ENCODE measurements at regions not wholly inside any gene's neighbourhood (a gene's known extent, or its start where the extent isn't known, plus 50 kb on each side); places are given as distances from the start of the nearest gene placed in this dataset.

DNA sequence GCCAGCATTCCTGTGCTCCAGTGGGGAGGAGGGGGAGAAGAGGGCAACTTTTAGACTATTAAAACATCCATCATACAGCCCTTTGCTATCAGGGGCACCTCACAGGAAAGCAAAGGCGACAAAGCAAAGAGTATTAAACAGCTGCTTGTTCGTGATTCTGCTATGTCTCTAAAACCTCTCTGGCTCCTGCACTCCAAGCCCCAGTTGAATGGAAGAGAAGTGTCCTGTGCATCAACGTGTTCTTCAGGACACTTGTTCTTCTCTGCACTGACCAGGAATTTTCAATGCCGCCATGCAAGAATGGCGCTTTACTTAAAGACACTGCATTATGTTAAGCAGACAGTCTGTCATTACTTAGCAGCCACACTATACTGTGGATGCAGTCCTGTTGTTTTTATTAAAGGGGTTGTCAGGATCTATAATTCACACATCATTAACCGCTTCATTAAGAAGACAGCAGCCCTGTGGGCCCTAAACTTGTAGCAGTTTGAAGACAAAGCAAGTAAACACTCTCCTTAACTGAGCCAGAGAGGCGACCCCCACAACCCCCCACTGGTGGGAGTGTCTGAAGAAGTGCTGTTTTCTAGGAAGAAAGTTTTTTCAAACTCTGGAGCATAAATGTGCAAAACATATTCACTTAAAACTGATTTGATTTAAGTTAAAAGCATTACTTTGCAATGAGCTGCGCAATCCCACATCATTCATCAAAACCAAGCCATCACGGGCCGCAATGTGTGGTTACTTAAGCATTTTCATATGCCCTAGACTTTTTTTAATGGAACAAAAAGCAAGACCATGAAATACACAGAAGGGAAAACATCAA, 164.5 kb downstream of the ZNF608 start:
- no peaks in the 10 kb centered on the region for H3K79me2 ChIP-seq (ENCODE audit: control insufficient read depth in 1 of 2, insufficient read depth in 2 of 2, low read length in 2 of 2)
- peak overlapping the region; percentile 95 for H3K18ac ChIP-seq (ENCODE audit: extremely low read depth, low read length)
- H3K27me3 ChIP-seq (replicated peaks in 1 of 4; ENCODE audit: control insufficient read depth in 3 of 4, extremely low read depth in 1 of 4, insufficient read depth in 3 of 4, low read length in 3 of 4) = no peaks in the 10 kb centered on the region
- H2BK12ac ChIP-seq (ENCODE audit: low read depth, low read length) = peak overlapping the region; percentile 82
- H3K9ac ChIP-seq (replicated peaks in 1 of 4; ENCODE audit: extremely low read depth in 1 of 4, low read depth in 3 of 4, low read length in 3 of 4) = no peak overlapping the region
- H2AFZ ChIP-seq (ENCODE audit: low read length) = no peak overlapping the region
- peaks cover 9 to 31% (median 24%) of the 10 kb centered on the region in 4 experiments; a peak in 6 of 7 replicates for H3K4me1 ChIP-seq (replicated peaks in 1 of 4; ENCODE audit: control insufficient read depth in 3 of 4, insufficient read depth in 4 of 4, low read length in 3 of 4)
- H3K23me2 ChIP-seq (ENCODE audit: low read depth, low read length) = peaks cover 2% of the 10 kb centered on the region; the same call in 1 of the 2 replicates
- H4K91ac ChIP-seq (replicated peaks; ENCODE audit: insufficient read length, low read length) = peak overlapping the region; percentile 84
- no peaks in the 10 kb centered on the region for H3K79me1 ChIP-seq (ENCODE audit: low read depth, low read length)
- no peak for FAIRE-seq
- peak overlapping the region; percentile 22 for H3K56ac ChIP-seq (replicated peaks; ENCODE audit: insufficient read length, low read depth, low read length)
- no peaks in the 10 kb centered on the region for H3K36me3 ChIP-seq (ENCODE audit: control insufficient read depth in 2 of 4, insufficient read depth in 4 of 4, low read length in 3 of 4)
- H3K23ac ChIP-seq (ENCODE audit: insufficient read length) = no peak overlapping the region
- CTCF ChIA-PET (ENCODE audit: partially characterized antibody) = interaction anchor here (0.6 kb wide), 2 partner anchors 769 to 910 kb away, joined by 3 read pairs; no protein-coding TSS in a partner anchor
- POLR2A ChIA-PET (ENCODE audit: partially characterized antibody) = interaction anchor here (1.9 kb wide), 1 partner anchor 166 kb away, joined by 4 read pairs; no protein-coding TSS in a partner anchor
- H2BK120ac ChIP-seq (replicated peaks; ENCODE audit: low read depth, low read length) = peak overlapping the region; percentile 96
- H3K4me3 ChIP-seq (ENCODE audit: extremely low read depth in 1 of 4, insufficient read depth in 2 of 4, low read depth in 3 of 4, low read length in 4 of 4) = peak overlapping the region in 2 of 4 experiments; percentile 6 to 27; a peak in 3 of 8 replicates
- peak overlapping the region; percentile 54 for H2AK5ac ChIP-seq (ENCODE audit: low read depth, low read length)
- peak overlapping the region; percentile 12; the same call in 1 of the 2 replicates for H2BK15ac ChIP-seq (ENCODE audit: low read length)
- 65% methylated on average over 10 of the region's 10 CpGs; no CpG with 5 or more reads in 1 of the 2 experiments for WGBS, 2 experiments (ENCODE audit: extremely low coverage in 1 of 2, insufficient coverage in 1 of 2, insufficient read length in 1 of 2, insufficient replicate concordance in 2 of 2, low coverage in 1 of 2, low lambda C conversion rate in 2 of 2, missing lambda C conversion rate in 1 of 2)
- no peak overlapping the region for H4K8ac ChIP-seq (ENCODE audit: extremely low read depth, insufficient read depth, low read length)
- peak overlapping the region; percentile 44 to 46 for H3K4me2 ChIP-seq (ENCODE audit: insufficient read depth in 1 of 2, low read depth in 2 of 2, low read length in 2 of 2)
- H3K4ac ChIP-seq (replicated peaks; ENCODE audit: insufficient read length, low read depth, low read length) = peak overlapping the region; percentile 89
- peak overlapping the region; percentile 65 for H3K27ac ChIP-seq (ENCODE audit: low read depth, low read length)
- DNase-seq (ENCODE audit: low read depth in 1 of 2, low spot score in 2 of 2) = no peak
- peaks cover 5% of the 10 kb centered on the region in 2 experiments; a peak in 1 of 4 replicates for H3K9me3 ChIP-seq (ENCODE audit: insufficient read depth in 2 of 2, low read depth in 1 of 2, low read length in 1 of 2)
- no peak overlapping the region for H3K14ac ChIP-seq (ENCODE audit: insufficient read length)
- no peaks in the 10 kb centered on the region for H4K20me1 ChIP-seq (replicated peaks in 1 of 2; ENCODE audit: control insufficient read depth in 1 of 2, insufficient read depth in 2 of 2, low read length in 2 of 2)
- H2BK20ac ChIP-seq (ENCODE audit: low read length) = peak overlapping the region; percentile 73
- H4K5ac ChIP-seq (ENCODE audit: insufficient read length, low read depth, low read length) = peak overlapping the region; percentile 80
- peak overlapping the region; percentile 92; the same call in 1 of the 2 replicates for H2BK5ac ChIP-seq (ENCODE audit: low read depth, low read length)

All from H1 (cell line).